SK-MEL-5 (cell line): ENCODE measurements at regions not wholly inside any gene's neighbourhood (a gene's known extent, or its start where the extent isn't known, plus 50 kb on each side); places are given as distances from the start of the nearest gene placed in this dataset.
"Not testable (repeated sequence)": the region's sequence is repeated elsewhere in the genome, so short reads cannot be mapped to it uniquely, and the experiment has no call there.

Experiments used
- DNase-seq: peaks from one replicate; pipeline ENCODE4 v3.0.0-alpha.2; 2016; ENCODE audit warnings: low read depth, low spot score
- in situ Hi-C: cut with HindIII; loops from 2 replicates; pipeline ENCODE4 v1.10.0; 2016; ENCODE audit warnings: low sequenced_read_pairs, high pct_unique_total_duplicates, low pct_unique_long_range_greater_than_20kb

DNA sequence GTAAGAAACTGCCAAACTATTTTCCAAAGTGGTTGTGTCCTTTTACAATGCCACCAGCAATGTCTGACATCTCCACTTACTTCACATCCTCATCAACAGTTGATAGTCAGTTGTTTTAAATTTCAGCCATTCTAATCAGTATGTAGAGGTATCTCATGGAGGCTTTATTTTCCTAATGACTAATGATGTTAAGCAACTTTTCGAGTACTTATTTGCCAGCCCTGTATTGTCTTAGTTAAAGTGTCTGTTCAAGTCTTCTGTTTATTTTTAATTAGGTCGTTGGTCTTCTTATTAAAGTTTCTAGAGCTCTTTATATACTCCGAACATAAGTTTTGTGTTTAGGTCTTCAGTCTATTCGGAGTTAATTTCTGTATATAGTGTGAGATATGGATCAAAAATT, 54.9 kb upstream of the NBPF12 start:
- DNase-seq, in situ Hi-C loops: not testable (repeated sequence)

DNA sequence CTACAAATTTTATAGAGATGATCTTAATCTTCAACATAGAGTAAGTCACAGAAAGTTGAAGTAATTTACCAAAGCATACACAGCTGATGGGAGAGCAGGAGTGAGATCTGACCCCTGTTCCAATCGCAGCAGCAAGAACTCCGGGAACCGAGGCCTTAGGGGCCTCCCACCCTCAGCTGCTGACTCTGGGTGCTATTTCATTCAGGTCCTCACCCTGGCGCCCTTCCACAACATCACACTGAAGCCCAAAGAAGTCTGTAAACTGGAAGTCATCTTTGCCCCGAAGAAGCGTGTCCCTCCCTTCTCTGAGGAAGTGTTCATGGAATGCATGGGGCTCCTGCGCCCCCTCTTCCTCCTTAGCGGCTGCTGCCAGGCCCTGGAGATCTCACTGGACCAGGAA, 57.0 kb upstream of the NBPF12 start:
- in situ Hi-C loops, DNase-seq: not testable (repeated sequence)

DNA sequence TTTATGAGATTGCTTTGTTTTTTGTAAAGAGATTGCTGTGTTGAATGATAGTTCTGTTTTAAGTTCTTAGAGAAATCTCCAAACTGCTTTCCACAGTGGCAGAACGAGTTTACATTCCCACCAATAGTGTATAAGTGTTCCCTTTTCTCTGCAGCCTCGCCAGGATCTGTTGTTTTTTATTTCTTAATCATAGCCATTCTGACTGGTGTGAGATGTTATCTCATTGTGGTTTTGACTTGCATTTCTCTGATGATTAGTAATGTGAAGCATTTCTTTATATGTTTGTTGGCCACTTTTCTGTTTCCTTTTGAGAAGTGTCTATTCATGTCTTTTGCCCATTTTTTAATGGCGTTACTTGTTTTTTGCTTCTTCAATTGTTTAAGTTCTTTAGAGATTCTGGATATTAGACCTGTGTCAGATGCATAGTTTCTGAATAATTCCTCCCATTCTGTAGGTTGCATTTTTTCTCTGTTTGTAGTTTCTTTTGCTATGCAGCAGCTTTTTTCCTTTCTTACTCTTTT, 74.3 kb upstream of the NBPF12 start:
- DNase-seq, in situ Hi-C loops: not testable (repeated sequence)

DNA sequence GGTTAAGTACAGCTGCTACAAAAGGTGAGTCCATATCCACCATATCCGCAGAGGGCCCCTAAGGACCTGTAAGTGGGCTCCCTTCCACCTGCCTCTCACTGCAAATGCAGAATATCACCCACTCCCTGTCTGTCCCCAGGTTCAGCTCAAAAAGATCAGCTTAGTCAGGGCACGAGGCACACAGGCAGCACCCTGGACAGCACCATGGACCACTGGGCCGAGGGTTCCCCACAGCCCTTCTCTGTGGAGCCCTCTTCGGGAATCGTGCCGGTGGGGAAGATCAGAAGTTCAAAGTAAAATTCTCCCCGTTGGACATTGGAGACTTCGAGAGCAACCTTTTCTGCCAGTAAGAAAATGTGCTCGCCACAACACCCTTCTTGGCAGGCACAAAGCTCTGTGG, 85.0 kb upstream of the NBPF12 start:
- in situ Hi-C loops, DNase-seq: not testable (repeated sequence)

DNA sequence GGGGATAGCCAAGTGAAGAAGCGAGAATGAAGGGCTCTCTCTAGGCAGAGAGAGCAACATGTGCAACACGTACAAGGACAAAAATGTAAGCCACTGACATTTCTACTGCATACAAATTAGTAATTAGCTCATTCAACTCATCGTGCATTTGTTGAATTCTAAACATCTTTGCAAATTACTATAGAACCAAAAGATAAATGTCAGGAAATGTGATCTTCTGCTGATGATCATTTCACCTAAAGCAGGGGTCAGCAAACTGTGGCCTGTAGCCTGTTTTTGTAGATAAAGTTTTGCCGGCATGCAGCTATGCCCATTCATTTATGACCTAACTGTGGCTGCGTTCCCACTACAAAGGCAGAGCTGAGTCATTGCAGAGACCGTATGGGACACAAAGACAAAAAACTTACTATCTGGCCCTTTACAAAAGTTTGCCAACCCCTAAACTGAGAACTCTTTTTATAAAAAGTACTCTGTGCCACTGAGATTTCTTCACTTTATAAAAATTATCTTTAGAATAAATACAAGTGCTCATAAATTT, 87.7 kb upstream of the NBPF12 start:
- DNase-seq, in situ Hi-C loops: not testable (repeated sequence)

DNA sequence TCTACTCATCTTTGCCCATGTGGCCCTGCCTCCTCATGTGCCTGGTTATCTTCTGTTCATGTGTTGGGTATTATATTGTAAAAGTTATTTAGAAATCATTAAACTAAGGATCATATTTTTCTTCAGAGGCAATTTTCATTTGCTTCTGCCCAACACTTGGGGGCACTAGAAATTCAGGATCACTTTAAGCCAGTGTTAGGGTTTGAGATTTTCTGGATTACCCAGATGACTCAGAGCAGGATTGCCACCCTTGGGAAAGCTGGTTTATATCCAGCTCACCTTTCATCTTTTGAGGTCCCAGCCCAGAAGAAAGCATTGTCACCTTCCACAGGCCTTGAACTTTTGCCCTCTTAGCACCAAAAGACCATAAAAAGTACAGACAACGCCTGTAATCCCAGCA, 99.4 kb upstream of the NBPF12 start:
- DNase-seq, in situ Hi-C loops: not testable (repeated sequence)

DNA sequence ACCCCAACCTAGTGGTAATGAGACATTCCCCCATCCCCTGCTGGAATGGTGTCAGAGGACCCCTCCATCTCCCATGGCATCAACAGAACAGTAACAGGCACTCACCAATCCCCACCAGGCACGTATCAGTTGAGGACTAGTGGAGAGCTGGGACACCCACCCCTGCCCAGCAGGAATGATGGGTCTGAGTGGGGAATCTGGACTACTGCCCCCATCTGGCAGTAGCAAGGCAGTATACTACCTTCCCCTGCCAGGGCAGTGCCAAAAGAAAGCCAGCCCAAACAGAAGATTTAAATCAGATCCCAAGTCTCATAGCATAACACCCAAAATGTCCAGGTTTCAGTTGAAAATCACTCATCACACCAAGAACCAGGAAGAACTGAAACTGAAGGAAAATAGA, 111.2 kb upstream of the NBPF12 start:
- DNase-seq, in situ Hi-C loops: not testable (repeated sequence)

DNA sequence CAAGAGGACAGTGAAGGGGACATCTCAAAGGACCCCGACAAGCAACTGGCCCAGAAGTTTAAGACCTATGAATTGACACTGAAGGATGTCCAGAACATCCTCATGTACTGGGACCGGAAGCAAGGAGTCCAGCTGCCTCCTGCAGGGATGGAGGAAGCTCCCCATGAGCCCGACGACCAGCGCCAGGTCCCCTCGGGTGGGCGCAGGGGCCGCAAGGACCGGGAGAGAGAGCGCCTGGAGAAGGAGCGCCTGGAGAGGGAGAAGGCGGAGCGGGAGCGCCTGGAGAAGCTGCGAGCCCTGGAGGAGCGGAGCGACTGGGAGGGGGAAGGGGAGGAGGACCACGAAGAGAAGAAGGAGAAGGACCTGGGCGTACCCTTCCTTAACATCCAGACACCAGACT, 143.9 kb upstream of the NBPF12 start:
- in situ Hi-C loops, result not testable (repeated sequence)

DNA sequence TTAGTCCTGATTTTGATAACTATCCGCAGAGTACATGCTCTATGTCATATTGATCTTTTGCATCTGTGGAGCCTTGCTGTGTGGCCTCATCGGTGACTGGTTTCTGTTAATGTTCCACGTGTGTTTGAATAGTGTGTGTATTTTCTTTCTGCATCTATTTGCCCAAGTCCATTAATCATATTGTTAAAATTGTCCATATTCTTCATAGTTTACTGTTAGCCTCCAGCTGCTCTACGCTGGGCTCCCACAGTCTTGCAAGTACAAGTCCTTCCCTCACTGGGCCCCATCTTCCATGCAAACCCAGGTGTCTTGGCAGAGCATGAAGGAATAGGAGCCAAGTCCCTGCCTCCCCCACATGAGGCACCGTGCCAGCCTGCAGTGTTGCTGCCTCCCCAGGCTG, 145.4 kb upstream of the NBPF12 start:
- DNase-seq, in situ Hi-C loops: not testable (repeated sequence)

More for the DNA sequence above, 143.9 kb upstream of the NBPF12 start:
- not testable (repeated sequence) for DNase-seq

DNA sequence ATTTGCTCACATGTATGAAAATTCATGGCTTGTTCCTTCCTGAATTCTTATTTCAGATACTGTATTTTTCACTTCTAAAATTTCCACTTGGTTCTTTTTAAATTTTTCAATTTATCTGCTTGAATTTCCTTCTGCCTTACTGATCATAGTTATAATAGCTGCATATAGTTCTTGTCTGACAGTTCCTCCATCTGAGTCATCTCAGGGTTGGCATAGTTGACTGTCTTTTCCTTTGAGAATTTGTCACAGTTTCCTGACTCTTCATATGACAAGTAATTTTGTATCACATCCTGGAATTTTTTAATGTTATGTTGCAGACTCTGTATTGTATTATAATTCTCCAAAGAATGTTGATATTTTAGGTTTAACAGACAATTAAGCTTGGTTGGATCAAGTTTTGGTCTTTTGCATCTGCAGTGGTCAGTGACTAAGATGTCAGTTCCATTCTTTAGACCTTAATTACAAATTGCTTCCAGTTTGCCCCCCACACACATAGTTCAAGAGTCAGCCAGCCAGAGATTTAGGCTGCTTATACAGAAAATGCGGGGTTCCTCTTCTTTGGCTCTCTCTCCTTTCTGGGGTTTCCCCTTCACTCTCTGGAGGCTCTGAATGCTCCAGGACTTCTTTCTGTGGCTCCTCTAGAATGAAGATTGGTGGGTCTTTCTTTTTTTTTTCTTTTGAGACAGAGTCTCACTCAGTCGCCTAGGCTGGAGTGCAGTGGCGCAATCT, 153.7 kb upstream of the NBPF12 start:
- in situ Hi-C loops, DNase-seq: not testable (repeated sequence)

DNA sequence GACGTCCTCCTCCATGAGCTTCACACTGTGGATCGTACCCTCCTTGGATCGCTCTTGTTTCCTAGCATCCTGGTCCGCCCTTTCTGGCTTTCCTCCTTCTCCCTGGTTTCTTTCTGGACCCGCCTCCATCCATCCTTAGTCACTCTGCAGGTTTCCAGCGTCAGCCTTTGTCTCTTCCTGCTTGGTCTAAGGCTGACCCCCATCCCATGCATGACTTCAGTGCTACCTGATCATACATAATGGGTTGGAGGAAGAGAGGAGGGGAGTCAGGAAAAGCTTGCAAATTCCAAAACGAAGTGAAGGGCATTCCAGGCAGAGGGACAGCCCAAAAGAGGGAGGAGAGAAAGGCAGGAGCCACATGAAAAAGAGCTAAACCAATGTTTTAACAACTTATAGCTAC, 156.9 kb upstream of the NBPF12 start:
- in situ Hi-C loops, DNase-seq: not testable (repeated sequence)

DNA sequence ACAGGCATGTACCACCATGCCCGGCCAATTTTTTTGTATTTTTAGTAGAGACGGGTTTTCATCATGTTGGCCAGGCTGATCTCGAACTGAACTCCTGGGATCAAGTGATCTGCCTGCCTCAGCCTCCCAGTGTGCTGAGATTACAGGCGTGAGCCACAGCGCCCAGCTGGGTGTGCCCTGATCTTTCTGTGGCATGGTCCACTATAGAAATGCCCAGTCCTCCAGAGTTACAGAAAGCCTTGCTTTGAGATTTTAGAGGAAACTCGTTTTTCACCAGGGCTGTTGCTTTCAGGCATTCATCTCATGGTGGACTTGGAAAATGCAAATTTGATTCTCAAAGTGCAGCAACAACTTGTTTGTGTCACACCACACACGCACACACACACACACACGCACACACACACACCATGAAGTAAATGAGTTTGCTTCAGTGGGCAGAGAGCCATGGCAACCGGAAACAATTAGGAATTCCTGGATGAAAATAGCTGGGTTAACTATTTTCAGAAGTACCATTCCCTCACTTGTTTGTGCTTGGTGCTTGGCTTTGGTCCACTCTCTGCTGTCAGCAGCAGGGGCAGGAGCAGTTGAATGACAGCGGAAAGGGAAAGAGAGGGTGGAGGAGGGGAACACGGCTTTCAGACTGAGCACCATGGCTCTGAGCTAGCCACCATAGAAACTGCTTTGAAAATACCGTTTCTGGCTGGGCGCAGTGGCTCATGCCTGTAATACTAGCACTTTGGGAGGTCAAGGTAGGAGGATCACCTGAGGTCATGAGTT, 160.1 kb upstream of the NBPF12 start:
- peak; percentile 2 for DNase-seq
- in situ Hi-C loops, result not testable (repeated sequence)

DNA sequence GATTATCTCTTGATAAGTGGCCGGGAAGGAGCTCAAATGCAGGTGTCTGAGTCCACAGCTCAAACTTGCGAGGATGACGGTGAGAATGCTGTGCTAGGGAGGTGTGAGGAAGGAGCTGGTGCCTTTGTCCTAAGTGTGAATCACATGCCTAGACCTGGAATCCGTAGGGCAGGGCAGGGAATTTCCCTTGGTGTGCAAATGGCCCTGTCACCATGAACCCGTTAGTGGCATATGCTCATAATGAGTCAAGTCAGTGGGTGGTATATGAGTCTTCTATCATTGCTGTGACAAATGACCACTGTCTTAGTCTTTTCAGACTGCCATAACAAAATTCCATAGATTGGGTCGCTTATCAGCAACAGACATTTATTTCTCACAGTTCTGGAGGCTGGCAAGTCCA, 163.1 kb upstream of the NBPF12 start:
- in situ Hi-C loops, DNase-seq: not testable (repeated sequence)

DNA sequence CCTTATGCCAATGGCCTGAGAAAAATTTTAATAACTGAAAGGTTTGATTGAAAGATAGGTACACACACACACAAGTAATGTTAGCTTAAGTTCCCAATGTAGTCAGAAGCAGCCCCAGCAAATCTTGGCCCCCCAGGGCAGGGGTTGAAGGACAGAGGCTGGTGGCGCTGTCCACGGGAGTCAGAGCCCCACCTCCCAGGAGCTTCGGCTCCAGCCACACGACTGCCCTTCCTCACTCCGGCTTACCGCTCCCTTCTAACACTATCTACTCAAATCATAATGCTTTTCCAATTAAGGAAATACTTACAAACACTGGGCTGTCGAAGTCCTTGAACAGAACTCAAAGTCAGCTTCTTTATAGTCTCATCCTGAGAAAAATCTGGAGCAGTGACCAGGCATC, 163.9 kb upstream of the NBPF12 start:
- in situ Hi-C loops, DNase-seq: not testable (repeated sequence)

DNA sequence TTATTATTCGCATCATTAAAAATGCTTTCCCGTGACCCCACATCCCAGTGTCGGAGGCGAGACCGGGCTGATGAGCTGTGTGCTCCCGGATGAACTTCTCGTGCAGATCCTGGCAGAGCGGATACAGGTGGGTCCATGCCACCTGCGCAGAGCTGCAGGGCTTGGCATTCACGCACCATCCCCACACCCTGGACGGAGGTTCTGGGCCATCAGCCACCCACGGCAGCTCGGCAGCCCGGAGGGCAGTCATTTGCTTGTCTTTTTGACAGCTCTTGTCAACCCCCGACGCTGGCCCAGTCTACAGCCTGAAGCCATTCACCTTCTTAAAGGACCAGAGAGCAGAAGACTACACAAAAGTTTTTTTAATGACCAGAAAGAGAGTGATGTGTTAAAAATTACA, 166.7 kb upstream of the NBPF12 start:
- in situ Hi-C loops, DNase-seq: not testable (repeated sequence)

DNA sequence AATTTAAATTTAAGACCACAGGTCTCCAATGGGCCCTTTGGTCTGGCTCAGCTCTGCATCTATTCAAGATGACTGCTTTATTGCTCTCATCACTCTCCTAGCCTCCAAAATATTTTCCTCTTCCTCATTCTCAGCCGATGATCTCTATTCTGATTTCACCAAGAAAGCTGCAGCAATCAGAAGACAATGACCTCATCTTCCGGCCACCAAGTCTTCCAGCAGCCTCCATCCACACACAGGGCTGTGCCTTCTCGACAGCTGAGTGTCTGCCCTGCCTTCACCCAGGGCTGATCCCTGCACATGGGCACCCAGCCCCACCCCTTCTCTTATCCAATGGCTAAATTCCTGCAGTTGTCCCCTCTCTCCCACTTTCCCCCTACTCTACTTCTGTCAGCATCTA, 167.1 kb upstream of the NBPF12 start:
- DNase-seq, in situ Hi-C loops: not testable (repeated sequence)

DNA sequence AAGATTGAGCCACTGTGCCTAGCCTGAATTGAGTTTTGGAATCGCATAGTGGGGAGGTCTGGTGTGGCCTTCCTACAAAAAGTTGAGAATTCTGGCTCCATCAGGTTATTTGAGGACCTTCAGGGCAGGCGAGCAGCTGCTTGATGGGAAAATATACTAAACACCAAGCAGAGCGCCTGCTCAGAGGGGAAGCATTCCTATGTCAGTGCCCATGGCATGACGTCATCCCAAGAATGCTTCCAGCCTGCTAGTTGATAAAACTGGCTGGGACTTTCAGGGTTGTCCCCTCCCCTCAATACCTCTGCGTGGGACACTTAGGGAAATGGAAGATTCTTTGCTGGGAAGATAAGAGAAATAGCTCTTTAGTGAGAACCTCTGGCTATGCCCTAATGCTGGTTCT, 174.9 kb upstream of the NBPF12 start:
- DNase-seq, in situ Hi-C loops: not testable (repeated sequence)

DNA sequence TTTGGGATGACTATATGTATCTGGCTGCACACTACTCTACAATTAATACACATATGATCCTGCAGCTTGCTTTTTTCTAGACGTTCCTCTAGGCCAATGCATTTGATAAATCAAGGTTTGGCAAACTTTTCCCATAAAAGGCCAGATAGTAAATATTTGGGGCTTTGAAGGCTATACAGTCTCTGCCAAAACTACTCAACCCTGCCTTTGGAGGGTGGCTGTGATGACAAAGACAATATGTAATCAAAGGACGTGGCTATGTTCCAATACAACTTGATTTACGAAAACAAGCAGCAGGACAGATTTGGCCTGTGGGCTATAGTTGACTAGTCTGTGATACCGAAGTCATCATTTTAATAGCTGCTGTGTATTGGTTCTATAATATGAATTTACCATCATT, 181.3 kb upstream of the NBPF12 start:
- DNase-seq, in situ Hi-C loops: not testable (repeated sequence)
